RWPE2 (cell line): ENCODE measurements at regions not wholly inside any gene's neighbourhood (a gene's known extent, or its start where the extent isn't known, plus 50 kb on each side); places are given as distances from the start of the nearest gene placed in this dataset.

ENCODE experiments used
- ATAC-seq: fragments of 200-7000 bp; cut with Tn5 transposase; 3 replicates; pipeline ENCODE4 v1.9.1; 2021; ENCODE audit warnings: low read depth
- DNase-seq: peaks from one replicate; pipeline ENCODE4 v3.0.0-alpha.2; 2020; ENCODE audit warnings: low spot score
- H3K27ac ChIP-seq: fragments of 450-650 bp; 2 replicates; pipeline ENCODE4 v1.5.1; 2017; ENCODE audit warnings: mild to moderate bottlenecking; ENCODE audit not compliant: poor library complexity, severe bottlenecking
- H3K27me3 ChIP-seq: fragments of 250-450 bp; sonication (Bioruptor Pico); 2 replicates; pipeline ENCODE4 v1.5.1; 2021; ENCODE audit warnings: mild to moderate bottlenecking, moderate library complexity; ENCODE audit not compliant: insufficient read depth, poor library complexity, severe bottlenecking
- H3K36me3 ChIP-seq: fragments of 250-450 bp; sonication (Bioruptor Pico); 2 replicates; pipeline ENCODE4 v1.5.1; 2020; ENCODE audit warnings: low read depth, mild to moderate bottlenecking, moderate library complexity
- H3K4me1 ChIP-seq: fragments of 250-450 bp; sonication (Bioruptor Pico); 2 replicates; pipeline ENCODE4 v1.5.1; 2021; ENCODE audit warnings: mild to moderate bottlenecking, moderate library complexity; ENCODE audit not compliant: insufficient read depth, poor library complexity, severe bottlenecking
- H3K4me3 ChIP-seq: fragments of 250-450 bp; sonication (Bioruptor Pico); 2 replicates; pipeline ENCODE4 v1.5.1; 2021; ENCODE audit warnings: mild to moderate bottlenecking, moderate library complexity; ENCODE audit not compliant: severe bottlenecking
- H3K9me3 ChIP-seq: fragments of 250-450 bp; sonication (Bioruptor Pico); 2 replicates; pipeline ENCODE4 v1.5.1; 2021; ENCODE audit warnings: mild to moderate bottlenecking, moderate library complexity; ENCODE audit not compliant: severe bottlenecking
- TF ChIP-seq, protein P1 (sequence below): fragments of 450-650 bp; IDR thresholded peaks from one replicate; pipeline ENCODE4 v1.5.1; 2017; ENCODE audit warnings: mild to moderate bottlenecking, moderate library complexity; ENCODE audit not compliant: poor library complexity, severe bottlenecking

DNA sequence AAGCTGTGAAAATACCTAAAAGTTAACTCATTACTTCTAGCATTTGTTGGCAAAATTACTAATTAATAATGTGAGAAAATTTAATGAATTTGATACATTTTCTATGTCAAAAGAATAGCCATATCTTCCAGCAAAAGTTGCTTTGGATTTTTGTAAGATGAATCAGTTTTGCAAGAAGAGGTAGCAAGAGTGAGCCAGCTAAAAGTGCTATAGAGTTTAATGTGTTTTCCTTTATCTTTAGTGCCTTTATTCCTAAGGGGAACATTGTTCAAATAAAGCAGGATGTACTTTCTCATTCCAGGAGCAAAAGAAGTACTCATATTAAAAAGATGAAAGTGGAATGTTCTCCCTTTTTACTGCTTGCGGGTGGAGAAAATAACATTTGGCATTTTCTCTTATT is 622.2 kb downstream of the ANXA1 start:
- Histone ChIP-seq H3K4me3 (no peak overlapping the region), H3K36me3 (no peaks in the 10 kb centered on the region), H3K27me3 (no peaks in the 10 kb centered on the region), H3K4me1 (peaks cover 26% of the 10 kb centered on the region), H3K9me3 (no peaks in the 10 kb centered on the region), H3K27ac (peak overlapping the region; percentile 52)
- ATAC-seq (peak; percentile 50; the same call in 1 of the 3 replicates), DNase-seq (no peak)
- TF ChIP-seq, protein P1, sequence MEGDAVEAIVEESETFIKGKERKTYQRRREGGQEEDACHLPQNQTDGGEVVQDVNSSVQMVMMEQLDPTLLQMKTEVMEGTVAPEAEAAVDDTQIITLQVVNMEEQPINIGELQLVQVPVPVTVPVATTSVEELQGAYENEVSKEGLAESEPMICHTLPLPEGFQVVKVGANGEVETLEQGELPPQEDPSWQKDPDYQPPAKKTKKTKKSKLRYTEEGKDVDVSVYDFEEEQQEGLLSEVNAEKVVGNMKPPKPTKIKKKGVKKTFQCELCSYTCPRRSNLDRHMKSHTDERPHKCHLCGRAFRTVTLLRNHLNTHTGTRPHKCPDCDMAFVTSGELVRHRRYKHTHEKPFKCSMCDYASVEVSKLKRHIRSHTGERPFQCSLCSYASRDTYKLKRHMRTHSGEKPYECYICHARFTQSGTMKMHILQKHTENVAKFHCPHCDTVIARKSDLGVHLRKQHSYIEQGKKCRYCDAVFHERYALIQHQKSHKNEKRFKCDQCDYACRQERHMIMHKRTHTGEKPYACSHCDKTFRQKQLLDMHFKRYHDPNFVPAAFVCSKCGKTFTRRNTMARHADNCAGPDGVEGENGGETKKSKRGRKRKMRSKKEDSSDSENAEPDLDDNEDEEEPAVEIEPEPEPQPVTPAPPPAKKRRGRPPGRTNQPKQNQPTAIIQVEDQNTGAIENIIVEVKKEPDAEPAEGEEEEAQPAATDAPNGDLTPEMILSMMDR, result no peak

GRCh38 chr9:73775757-73776156 is 624.1 kb downstream of the ANXA1 start:
- ATAC-seq (peak; percentile 53; the same call in 1 of the 3 replicates), DNase-seq (no peak)
- Histone ChIP-seq H3K4me1 (peaks cover 36% of the 10 kb centered on the region), H3K27me3 (no peaks in the 10 kb centered on the region), H3K36me3 (no peaks in the 10 kb centered on the region), H3K9me3 (no peaks in the 10 kb centered on the region), H3K27ac (peak overlapping the region; percentile 52), H3K4me3 (no peak overlapping the region)
- TF ChIP-seq, protein P1, result no peak

DNA sequence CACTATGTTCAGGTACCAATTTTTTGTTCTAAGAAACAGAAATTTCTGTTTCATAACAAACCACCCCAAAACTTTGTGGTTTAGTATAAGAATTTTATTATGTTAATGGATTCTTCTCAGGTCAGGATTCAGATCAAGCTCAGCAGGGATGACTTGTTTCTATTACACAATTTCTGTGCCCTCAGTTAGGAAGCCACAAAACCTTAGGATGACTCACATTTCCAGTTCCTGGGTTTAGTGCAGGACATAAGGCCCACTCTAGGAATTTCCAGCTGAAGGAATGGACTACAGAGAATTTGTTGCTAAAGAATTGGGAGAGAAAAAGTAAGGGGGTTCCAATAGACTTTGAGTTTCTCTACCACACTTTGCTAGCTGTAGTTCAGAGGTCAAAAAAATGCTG is 629.3 kb downstream of the ANXA1 start:
- H3K27me3 ChIP-seq, result no peaks in the 10 kb centered on the region
- peak; percentile 99 for ATAC-seq
- no peak for DNase-seq
- H3K9me3 ChIP-seq, result no peaks in the 10 kb centered on the region
- H3K36me3 ChIP-seq, result no peaks in the 10 kb centered on the region
- H3K4me3 ChIP-seq, result no peak overlapping the region
- TF ChIP-seq, protein P1, result no peak
- peaks cover 29% of the 10 kb centered on the region for H3K4me1 ChIP-seq
- H3K27ac ChIP-seq, result peak overlapping the region; percentile 90

GRCh38 chr9:73782166-73782565 is 630.5 kb downstream of the ANXA1 start:
- Histone ChIP-seq H3K9me3 (no peaks in the 10 kb centered on the region), H3K27ac (peak overlapping the region; percentile 90), H3K27me3 (no peaks in the 10 kb centered on the region), H3K36me3 (no peaks in the 10 kb centered on the region), H3K4me3 (no peak overlapping the region), H3K4me1 (peaks cover 25% of the 10 kb centered on the region)
- no peak for DNase-seq
- TF ChIP-seq, protein P1, result no peak
- ATAC-seq, result 0 out of 3 replicates have a peak, but pooled peaks have one; percentile 43

DNA sequence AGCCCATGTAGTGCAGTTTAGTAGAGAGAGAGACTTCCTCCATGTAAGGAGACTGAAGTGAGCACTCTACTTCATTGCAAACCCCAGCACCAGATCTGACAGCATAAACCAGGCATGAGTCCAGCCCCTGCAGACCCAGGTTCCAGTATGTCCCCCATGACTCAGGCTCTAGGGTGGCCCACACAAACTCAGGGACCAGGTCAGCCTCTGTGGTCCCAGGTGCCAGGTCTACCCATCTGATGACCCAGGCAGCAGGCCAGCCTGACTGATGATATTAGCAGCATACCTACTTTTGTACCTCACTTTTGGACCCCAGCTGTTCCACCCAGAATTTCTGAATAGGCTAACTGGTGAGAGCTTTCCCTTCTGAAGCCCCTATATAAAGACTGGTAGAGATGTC is 647.8 kb downstream of the ANXA1 start:
- H3K4me3 ChIP-seq, result no peak overlapping the region
- no peaks in the 10 kb centered on the region for H3K27me3 ChIP-seq
- H3K9me3 ChIP-seq, result no peaks in the 10 kb centered on the region
- TF ChIP-seq, protein P1, result no peak
- H3K4me1 ChIP-seq, result no peaks in the 10 kb centered on the region
- no peak for ATAC-seq
- no peaks in the 10 kb centered on the region for H3K36me3 ChIP-seq
- H3K27ac ChIP-seq, result no peak overlapping the region
- DNase-seq, result no peak
